Activated CD8-positive, alpha-beta T cell treated with anti-CD3 and anti-CD28 coated beads for 36 hours (primary cell): ENCODE measurements at regions not wholly inside any gene's neighbourhood (a gene's known extent, or its start where the extent isn't known, plus 50 kb on each side); places are given as distances from the start of the nearest gene placed in this dataset.

Experiments used
- ATAC-seq: fragments of 200-7000 bp; cut with Tn5 transposase; one replicate; pipeline ENCODE4 v1.10.0; 2021; ENCODE audit warnings: mild to moderate bottlenecking, moderate library complexity
- CTCF ChIA-PET: fragments of 350-600 bp; sonication (Branson Sonifier 250); formaldehyde crosslinking; loops from one replicate; lab custom pipeline; 2021; ENCODE audit warnings: antibody characterized with exemption; lab: Charles Lee
- POLR2A ChIA-PET: fragments of 350-600 bp; sonication (Branson Sonifier 250); formaldehyde crosslinking; loops from one replicate; lab custom pipeline; 2021; ENCODE audit warnings: antibody characterized with exemption; lab: Charles Lee
- DNase-seq: peaks from one replicate; pipeline ENCODE4 v3.0.0-alpha.2; 2020
- H3K27ac Mint-ChIP-seq: one replicate; pipeline ENCODE4 v1.8.0; 2021; ENCODE audit warnings: mild to moderate bottlenecking, mixed read lengths
- H3K27me3 Mint-ChIP-seq: one replicate; pipeline ENCODE4 v1.8.0; 2021; ENCODE audit warnings: mixed read lengths
- H3K36me3 Mint-ChIP-seq: one replicate; pipeline ENCODE4 v1.8.0; 2021; ENCODE audit warnings: low read depth, mixed read lengths
- H3K4me1 Mint-ChIP-seq: one replicate; pipeline ENCODE4 v1.8.0; 2021; ENCODE audit warnings: low read depth, mixed read lengths
- H3K4me3 Mint-ChIP-seq: one replicate; pipeline ENCODE4 v1.8.0; 2021; ENCODE audit warnings: mild to moderate bottlenecking, moderate library complexity, mixed read lengths
- H3K9me3 Mint-ChIP-seq: one replicate; pipeline ENCODE4 v1.8.0; 2021; ENCODE audit warnings: mixed read lengths
- CTCF ChIP-seq: fragments of 200-600 bp; IDR thresholded peaks from one replicate; pipeline ENCODE4 v1.8.0; 2022; ENCODE audit warnings: antibody characterized with exemption, mild to moderate bottlenecking
- intact Hi-C: fragments of 100-400 bp; cut with micrococcal nuclease; formaldehyde crosslinking; loops from one replicate; pipeline ENCODE4 v1.10.0; 2022

GRCh38 chr6:1222728-1223595, 88.9 kb upstream of the FOXQ1 start:
- CTCF ChIA-PET: no interaction called here
- ATAC-seq (no peak), DNase-seq (no peak)
- H3K27me3 Mint-ChIP-seq: peaks cover 4% of the 10 kb centered on the region
- H3K4me1 Mint-ChIP-seq: no peaks in the 10 kb centered on the region
- POLR2A ChIA-PET: interaction anchor here (0.8 kb wide), 1 partner anchor 59 kb away, joined by 3 read pairs; no protein-coding TSS in a partner anchor
- H3K36me3 Mint-ChIP-seq: no peaks in the 10 kb centered on the region
- no peak overlapping the region for H3K27ac Mint-ChIP-seq
- no peak overlapping the region for H3K4me3 Mint-ChIP-seq
- no peak for TF ChIP-seq CTCF
- H3K9me3 Mint-ChIP-seq: no peaks in the 10 kb centered on the region
- intact Hi-C loops: no loop called here

DNA sequence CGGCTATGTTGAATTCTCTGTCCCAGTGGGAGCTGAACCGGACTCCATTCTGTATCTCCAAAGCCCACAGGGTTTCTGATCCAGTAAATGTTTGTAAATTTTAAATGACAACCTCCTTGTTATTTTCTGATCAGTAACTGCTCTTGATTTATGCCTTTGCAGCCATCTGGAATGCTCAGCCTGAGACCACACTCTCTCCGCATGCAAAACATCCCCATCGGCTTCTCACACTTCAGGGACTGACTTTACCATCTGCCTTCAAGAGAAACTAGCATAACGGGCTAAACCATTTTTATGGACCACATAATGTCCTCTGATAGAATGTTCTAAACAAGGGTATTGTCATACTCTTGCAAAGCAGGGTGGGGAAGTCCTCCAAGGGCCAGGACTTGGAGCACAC, 94.5 kb upstream of the FOXQ1 start:
- Mint-ChIP-seq H3K4me1 (no peaks in the 10 kb centered on the region), H3K9me3 (no peaks in the 10 kb centered on the region), H3K36me3 (no peaks in the 10 kb centered on the region), H3K27me3 (peaks cover 9% of the 10 kb centered on the region), H3K27ac (no peak overlapping the region), H3K4me3 (no peak overlapping the region)
- intact Hi-C loops: no loop called here
- ChIA-PET CTCF (no interaction called here), POLR2A (no interaction called here)
- DNase-seq (no peak), ATAC-seq (no peak)
- TF ChIP-seq CTCF: no peak

DNA sequence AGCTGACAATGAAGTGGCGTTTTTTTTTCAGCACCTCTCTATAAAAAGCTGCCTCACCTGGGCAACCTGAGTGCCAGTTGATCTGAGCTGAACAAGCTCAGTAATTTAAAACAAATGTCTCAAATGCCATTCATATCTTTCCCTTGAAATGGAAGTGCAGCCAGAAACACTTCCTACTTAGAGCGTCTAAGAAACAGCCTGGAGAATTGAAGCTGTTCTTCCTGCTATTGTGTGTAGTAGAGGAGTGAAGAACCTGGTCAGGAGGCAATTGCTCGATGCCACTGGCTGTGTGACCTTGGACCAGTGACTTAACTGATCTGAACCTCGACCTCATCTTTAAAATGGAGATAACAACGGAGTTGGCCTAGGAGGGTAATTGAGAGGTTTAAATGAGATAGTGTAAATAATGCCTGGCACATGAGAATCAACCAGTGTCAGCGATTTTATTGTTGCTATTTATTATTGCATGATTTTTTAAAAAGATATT, 95.4 kb upstream of the FOXQ1 start:
- no peaks in the 10 kb centered on the region for H3K36me3 Mint-ChIP-seq
- ATAC-seq (no peak), DNase-seq (no peak)
- TF ChIP-seq CTCF: no peak
- peaks cover 9% of the 10 kb centered on the region for H3K27me3 Mint-ChIP-seq
- H3K4me1 Mint-ChIP-seq: no peaks in the 10 kb centered on the region
- CTCF ChIA-PET: interaction anchor here (0.6 kb wide), 1 partner anchor 383 kb away, joined by 3 read pairs; no protein-coding TSS in a partner anchor
- intact Hi-C loops: no loop called here
- H3K9me3 Mint-ChIP-seq: no peaks in the 10 kb centered on the region
- H3K27ac Mint-ChIP-seq: no peak overlapping the region
- no peak overlapping the region for H3K4me3 Mint-ChIP-seq
- POLR2A ChIA-PET: no interaction called here

GRCh38 chr6:1215884-1216487, 95.9 kb upstream of the FOXQ1 start:
- Mint-ChIP-seq H3K4me1 (no peaks in the 10 kb centered on the region), H3K27me3 (peaks cover 9% of the 10 kb centered on the region), H3K36me3 (no peaks in the 10 kb centered on the region), H3K27ac (no peak overlapping the region), H3K4me3 (no peak overlapping the region), H3K9me3 (no peaks in the 10 kb centered on the region)
- no peak for ATAC-seq
- no peak for DNase-seq
- intact Hi-C loops: no loop called here
- ChIA-PET CTCF (interaction anchor here (0.6 kb wide), 1 partner anchor 383 kb away, joined by 3 read pairs; no protein-coding TSS in a partner anchor), POLR2A (no interaction called here)
- TF ChIP-seq CTCF: no peak

DNA sequence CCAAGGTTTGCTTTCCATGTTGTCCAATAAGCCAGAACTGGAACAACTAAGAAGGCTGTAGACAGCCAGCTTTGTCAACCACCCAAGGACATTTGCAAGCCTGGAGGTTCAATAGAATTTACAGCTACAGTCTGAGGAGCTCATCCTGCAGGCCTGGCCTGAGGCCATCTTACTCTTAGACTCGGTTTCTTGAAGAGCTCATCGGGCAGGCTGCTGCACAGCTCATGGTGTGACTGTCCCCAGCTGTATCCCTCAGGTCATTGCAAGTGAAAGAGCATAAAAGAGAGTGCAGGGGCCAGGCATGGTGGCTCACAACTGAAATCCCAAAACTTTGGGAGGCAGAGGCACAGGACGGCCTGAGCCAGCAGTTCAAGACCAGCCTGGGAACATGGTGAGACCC, 96.9 kb upstream of the FOXQ1 start:
- no peak for TF ChIP-seq CTCF
- Mint-ChIP-seq H3K27ac (no peak overlapping the region), H3K4me3 (no peak overlapping the region), H3K27me3 (peaks cover 4% of the 10 kb centered on the region), H3K36me3 (no peaks in the 10 kb centered on the region), H3K9me3 (no peaks in the 10 kb centered on the region), H3K4me1 (no peaks in the 10 kb centered on the region)
- DNase-seq (no peak), ATAC-seq (no peak)
- CTCF ChIA-PET: no interaction called here
- POLR2A ChIA-PET: no interaction called here
- intact Hi-C loops: no loop called here
